Stimulated activated naive B cell treated with anti-CD40 and anti-IgM and Interleukin-4, amounts not matched to agents 10 μg/mL and 1 μg/mL and 100 μg/mL, for 72 hours (primary cell): ENCODE measurements at regions not wholly inside any gene's neighbourhood (a gene's known extent, or its start where the extent isn't known, plus 50 kb on each side); places are given as distances from the start of the nearest gene placed in this dataset.

Experiments used
- ATAC-seq, 2 donors: fragments of 150-1000 bp; cut with Tn5 transposase; replicated peaks; 2 replicates each; pipeline ENCODE4 v1.10.0; 2021; ENCODE audit warnings: moderate library complexity in 1 of 2
- DNase-seq: peaks from one replicate; pipeline ENCODE4 v3.0.0; 2021
- H3K27ac Mint-ChIP-seq: one replicate; pipeline ENCODE4 v1.8.0; 2022; ENCODE audit warnings: mild to moderate bottlenecking, mixed read lengths
- H3K27me3 Mint-ChIP-seq, 2 donors: one replicate each; pipeline ENCODE4 v1.8.0; 2022; ENCODE audit warnings: mixed read lengths in 2 of 2
- H3K36me3 Mint-ChIP-seq, 2 donors: one replicate each; pipeline ENCODE4 v1.8.0; 2022; ENCODE audit warnings: mixed read lengths in 2 of 2, mild to moderate bottlenecking in 1 of 2
- H3K4me1 Mint-ChIP-seq, 2 donors: one replicate each; pipeline ENCODE4 v1.8.0; 2022; ENCODE audit warnings: mixed read lengths in 2 of 2, mild to moderate bottlenecking in 1 of 2
- H3K4me3 Mint-ChIP-seq, 2 donors: one replicate each; pipeline ENCODE4 v1.8.0; 2022; ENCODE audit warnings: mild to moderate bottlenecking in 2 of 2, mixed read lengths in 2 of 2, moderate library complexity in 1 of 2
- H3K9me3 Mint-ChIP-seq, 2 donors: one replicate each; pipeline ENCODE4 v1.8.0; 2022; ENCODE audit warnings: mixed read lengths in 2 of 2, mild to moderate bottlenecking in 1 of 2

DNA sequence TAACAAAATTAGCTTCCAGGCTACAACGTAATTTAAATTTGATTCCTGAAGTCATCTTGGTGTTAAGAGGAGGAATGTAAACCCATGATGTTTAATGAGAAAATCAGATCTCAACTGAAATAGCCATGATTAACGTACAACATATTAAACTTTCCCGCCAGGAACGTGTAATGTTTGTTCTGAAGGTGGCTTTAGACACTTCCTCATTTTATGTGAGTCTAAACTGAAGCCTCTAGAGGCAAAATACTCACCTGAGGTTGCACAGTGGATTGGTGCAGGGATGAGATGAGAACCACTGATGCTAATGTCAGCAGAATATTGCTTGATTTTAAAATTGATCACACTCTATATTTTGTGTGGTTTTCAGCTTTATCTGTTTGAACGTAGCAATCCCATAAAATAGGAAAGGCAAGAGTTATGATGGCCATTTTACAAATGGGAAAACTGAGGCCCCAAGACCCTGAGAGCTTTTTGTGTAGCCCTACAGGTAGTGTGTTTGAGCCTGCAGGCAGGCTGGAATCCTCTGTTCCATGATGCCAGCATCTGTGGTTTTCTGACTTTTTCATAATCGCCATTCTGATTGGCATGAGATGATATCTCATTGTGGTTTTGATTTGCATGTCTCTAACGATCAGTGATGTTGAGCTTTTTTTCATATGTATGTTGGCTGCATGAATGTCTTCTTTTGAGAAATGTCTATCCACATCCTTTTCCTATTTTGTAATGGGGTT, 243.7 kb upstream of the BMPER start:
- DNase-seq (no peak), ATAC-seq (peak in 1 of 2 donors; percentile 48)
- H3K9me3 Mint-ChIP-seq, result peaks cover 0 to 4% of the 10 kb centered on the region in 2 donors
- no peaks in the 10 kb centered on the region for H3K27me3 Mint-ChIP-seq
- H3K27ac Mint-ChIP-seq, result no peak overlapping the region
- H3K4me1 Mint-ChIP-seq, result peaks cover 0 to 10% of the 10 kb centered on the region in 2 donors
- H3K36me3 Mint-ChIP-seq, result no peaks in the 10 kb centered on the region
- no peak overlapping the region for H3K4me3 Mint-ChIP-seq

- H3K4me1 Mint-ChIP-seq, result peaks cover 8 to 12% of the 10 kb centered on the region in 2 donors
Measured at GRCh38 chr7:33666531-33666930, 238.8 kb upstream of the BMPER start.

DNA sequence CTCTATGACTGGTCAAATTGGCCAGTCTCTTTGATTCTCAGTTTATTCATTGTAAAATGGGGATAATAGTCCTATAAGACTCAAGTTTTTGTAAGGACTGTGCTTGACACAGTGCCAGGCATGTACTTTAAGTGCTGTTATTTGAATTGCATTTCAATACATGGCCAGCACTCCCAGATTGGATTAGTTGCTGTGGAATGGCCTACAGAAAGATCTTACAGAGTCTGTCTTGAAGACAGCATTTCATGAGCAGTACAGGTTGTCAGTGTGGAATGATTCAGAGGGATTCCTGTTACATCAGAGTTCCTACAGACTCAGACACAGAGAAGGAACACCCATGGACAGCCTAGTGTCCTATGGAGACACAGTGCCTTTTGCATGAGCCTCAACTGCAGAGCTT, 238.1 kb upstream of the BMPER start:
- ATAC-seq, result no peak
- no peaks in the 10 kb centered on the region for H3K27me3 Mint-ChIP-seq
- H3K9me3 Mint-ChIP-seq, result peaks cover 0 to 2% of the 10 kb centered on the region in 2 donors
- no peak overlapping the region for H3K27ac Mint-ChIP-seq
- no peaks in the 10 kb centered on the region for H3K36me3 Mint-ChIP-seq
- H3K4me1 Mint-ChIP-seq, result peaks cover 12 to 13% of the 10 kb centered on the region in 2 donors
- H3K4me3 Mint-ChIP-seq, result no peak overlapping the region
- DNase-seq, result no peak

More at GRCh38 chr7:33666531-33666930, 238.8 kb upstream of the BMPER start:
- Mint-ChIP-seq H3K27me3 (no peaks in the 10 kb centered on the region), H3K4me3 (no peak overlapping the region), H3K36me3 (no peaks in the 10 kb centered on the region), H3K9me3 (peaks cover 0 to 2% of the 10 kb centered on the region in 2 donors), H3K27ac (no peak overlapping the region)
- DNase-seq (no peak), ATAC-seq (no peak)

DNA sequence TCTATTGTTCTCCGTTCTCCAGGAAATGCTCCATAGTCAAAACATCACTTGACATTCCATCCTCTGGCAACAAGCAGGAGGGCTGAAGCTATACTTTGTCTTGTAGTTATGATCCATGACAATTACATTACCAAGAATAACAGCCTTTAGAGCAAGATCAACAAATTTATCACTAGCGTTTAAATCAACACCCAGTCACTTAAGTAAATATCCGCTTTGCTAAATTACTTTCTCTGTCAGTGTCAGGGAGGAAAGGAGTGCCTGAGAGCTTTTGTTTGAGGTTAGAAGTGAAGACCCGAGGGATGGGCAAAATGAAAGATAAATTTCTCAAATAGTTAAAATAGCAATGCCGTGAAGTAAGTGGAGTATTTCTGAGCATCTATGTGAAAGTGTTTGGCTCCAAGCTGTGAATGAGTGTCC, 236.1 kb upstream of the BMPER start:
- Mint-ChIP-seq H3K4me3 (no peak overlapping the region), H3K27me3 (no peaks in the 10 kb centered on the region), H3K4me1 (peaks cover 18 to 19% of the 10 kb centered on the region in 2 donors), H3K27ac (no peak overlapping the region), H3K9me3 (peaks cover 0 to 2% of the 10 kb centered on the region in 2 donors), H3K36me3 (no peaks in the 10 kb centered on the region)
- no peak for DNase-seq
- ATAC-seq, result no peak

DNA sequence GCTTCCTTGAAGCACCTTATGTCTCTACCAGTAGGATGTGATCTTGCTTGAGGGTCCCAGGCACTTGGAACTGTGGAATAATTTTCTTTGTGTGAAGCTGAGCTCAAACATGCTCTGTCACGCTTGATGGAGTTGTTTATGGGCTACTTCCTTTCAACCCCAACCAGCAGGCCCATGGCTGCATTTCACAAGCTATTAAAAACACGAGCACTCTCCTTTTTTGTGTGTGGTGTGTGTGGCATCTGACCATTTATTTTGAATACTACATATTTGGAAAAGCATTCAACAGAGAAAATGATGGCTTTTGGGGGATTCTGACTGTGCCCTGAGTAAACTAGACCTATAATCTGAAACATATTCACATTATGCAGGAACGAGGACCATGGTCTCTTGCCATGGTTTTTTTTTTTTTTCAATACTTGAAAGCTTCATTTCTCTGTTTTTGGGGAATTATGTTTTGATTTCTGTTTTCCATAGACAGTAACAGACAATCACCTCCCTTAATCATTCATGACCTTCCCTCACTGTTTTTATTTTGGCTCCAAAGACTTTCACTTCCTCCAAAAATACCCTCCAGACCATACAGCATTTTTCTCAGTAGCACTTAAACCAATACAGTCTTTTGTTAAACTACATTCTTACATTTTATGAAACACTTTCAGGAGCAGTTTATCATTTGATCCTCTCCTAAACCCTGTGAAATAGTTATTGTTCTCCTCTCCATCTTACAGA, 233.6 kb upstream of the BMPER start:
- peaks cover 18 to 19% of the 10 kb centered on the region in 2 donors for H3K4me1 Mint-ChIP-seq
- H3K9me3 Mint-ChIP-seq, result no peaks in the 10 kb centered on the region
- H3K27ac Mint-ChIP-seq, result no peak overlapping the region
- H3K4me3 Mint-ChIP-seq, result peak overlapping the region in 1 of 2 donors; percentile 18
- DNase-seq (no peak), ATAC-seq (peak; percentile 79 to 89)
- no peaks in the 10 kb centered on the region for H3K27me3 Mint-ChIP-seq
- H3K36me3 Mint-ChIP-seq, result peaks cover 0 to 3% of the 10 kb centered on the region in 2 donors

DNA sequence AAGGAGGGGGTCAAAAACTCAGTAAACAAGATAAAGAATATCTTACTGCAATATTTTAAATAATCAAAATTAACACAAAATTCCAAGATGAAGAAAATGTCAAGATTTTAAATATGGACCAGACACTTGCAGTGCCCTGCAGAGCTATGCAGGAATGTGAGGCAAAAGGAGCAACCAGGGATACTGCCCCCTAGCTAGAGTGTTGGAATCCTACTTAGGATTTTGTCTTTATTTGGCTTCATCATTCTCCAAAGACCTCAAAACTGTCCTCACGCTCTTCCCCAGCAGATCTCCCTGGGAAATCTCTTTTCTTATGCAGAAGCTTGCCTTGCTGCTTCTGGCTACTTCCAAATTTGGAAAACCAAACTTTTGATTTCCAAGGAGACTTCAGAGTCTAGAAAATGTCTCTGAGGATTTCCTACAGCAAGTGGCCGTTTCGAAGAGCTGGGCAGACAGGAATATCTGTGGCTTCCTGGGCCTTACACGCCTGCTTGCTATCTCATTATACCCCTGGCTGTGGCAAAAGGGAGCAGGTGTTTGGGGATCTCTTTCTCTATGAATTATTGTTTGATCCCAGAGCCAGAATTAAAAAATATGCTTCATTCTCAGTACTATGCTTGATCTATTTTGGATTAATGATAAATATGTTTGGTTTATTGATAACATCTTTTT, 232.2 kb upstream of the BMPER start:
- H3K36me3 Mint-ChIP-seq, result peaks cover 0 to 3% of the 10 kb centered on the region in 2 donors
- H3K4me1 Mint-ChIP-seq, result peaks cover 18 to 19% of the 10 kb centered on the region in 2 donors
- no peak for DNase-seq
- no peak overlapping the region for H3K27ac Mint-ChIP-seq
- no peaks in the 10 kb centered on the region for H3K27me3 Mint-ChIP-seq
- no peaks in the 10 kb centered on the region for H3K9me3 Mint-ChIP-seq
- ATAC-seq, result no peak
- H3K4me3 Mint-ChIP-seq, result no peak overlapping the region

DNA sequence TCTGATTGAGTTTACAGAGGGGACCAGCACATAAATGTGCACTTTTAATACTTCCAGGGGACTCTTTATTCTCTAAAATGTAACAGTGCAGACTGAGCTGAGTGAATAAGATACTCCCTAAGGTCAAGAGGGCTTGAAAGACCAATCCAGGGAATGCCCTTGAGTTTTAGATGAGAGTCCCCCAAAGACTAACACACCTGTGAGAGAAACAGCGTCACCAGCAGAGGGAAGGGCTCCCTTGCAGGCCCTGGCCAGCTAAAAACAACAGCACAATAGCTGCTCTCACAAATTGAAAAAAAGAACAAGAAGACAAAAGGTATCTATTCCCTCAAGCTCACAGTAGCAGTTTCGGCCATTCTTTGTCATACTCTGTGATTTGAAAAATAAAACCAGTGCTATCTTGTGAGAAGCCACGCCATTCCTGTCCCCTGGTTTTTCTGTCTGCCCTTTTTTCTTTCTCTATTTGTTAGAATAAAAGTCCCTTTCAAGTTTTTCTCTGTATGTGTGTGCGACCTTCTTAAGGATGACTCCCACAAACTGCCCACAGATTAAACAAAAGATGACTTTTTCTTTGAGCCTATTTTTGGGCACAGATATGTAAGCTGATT, 230.4 kb upstream of the BMPER start:
- ATAC-seq (no peak), DNase-seq (no peak)
- Mint-ChIP-seq H3K9me3 (peaks cover 7 to 9% of the 10 kb centered on the region in 2 donors), H3K27me3 (no peaks in the 10 kb centered on the region), H3K4me3 (no peak overlapping the region), H3K36me3 (peaks cover 8 to 9% of the 10 kb centered on the region in 2 donors), H3K27ac (no peak overlapping the region), H3K4me1 (peaks cover 18 to 19% of the 10 kb centered on the region in 2 donors)

DNA sequence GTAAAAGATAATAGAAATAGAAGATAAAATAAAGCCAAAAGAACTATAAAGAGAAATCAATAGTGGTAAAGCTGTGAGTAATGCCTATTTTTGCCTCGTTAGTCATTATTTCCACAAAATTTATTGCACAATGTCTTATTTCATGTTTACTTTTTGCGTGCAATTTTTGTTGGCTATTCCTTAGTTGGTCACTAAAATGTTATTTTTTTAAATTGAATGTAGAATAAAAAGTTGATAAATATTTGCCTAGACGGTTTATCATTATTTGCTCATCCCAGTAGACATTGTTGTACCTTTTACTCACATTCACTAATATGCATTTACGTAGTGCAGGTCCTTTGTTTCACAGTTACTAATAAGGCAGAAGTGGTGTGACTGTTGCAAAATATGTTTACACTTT, 227.8 kb upstream of the BMPER start:
- no peak overlapping the region for H3K4me3 Mint-ChIP-seq
- H3K27me3 Mint-ChIP-seq, result no peaks in the 10 kb centered on the region
- ATAC-seq (no peak), DNase-seq (no peak)
- no peak overlapping the region for H3K27ac Mint-ChIP-seq
- H3K36me3 Mint-ChIP-seq, result peaks cover 13 to 14% of the 10 kb centered on the region in 2 donors
- H3K4me1 Mint-ChIP-seq, result peaks cover 3 to 4% of the 10 kb centered on the region in 2 donors
- peaks cover 12 to 15% of the 10 kb centered on the region in 2 donors for H3K9me3 Mint-ChIP-seq

DNA sequence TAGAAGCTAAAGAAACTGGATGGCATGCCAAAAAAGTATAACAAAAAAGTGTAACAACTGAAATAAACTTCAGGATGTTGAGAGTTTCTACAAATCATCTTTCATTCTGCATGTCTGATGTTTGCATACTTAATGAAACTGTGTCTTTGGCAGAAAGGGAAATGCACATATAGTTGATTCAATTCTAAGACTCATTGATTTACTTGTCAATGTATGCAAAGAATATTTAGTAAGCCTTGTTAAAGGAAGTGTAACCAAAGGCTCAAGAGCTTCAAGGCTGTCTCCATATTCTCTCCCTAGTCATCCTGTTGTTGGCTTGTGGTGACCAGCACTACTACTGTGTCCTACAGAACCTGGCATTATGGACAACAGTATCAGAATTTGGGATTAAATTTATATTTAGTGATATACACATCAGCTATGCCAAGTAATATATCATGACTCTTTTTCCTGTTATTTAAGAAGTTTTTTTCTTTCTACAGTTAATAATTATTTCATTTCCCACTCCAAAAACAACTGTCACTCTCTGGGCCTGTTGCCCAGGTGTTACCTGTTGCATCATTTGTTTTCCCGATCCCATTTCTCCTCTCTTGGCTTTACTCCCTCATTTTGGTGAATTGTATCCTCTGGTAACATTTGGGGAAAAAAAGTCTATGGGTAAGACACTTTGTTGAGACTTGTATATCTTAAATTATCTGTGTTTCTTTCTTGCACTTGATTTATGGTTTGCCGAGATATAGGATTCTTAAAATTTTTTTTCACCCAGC, 226.6 kb upstream of the BMPER start:
- ATAC-seq, result no peak
- Mint-ChIP-seq H3K4me3 (no peak overlapping the region), H3K36me3 (peaks cover 13 to 14% of the 10 kb centered on the region in 2 donors), H3K27me3 (no peaks in the 10 kb centered on the region), H3K9me3 (peaks cover 12 to 15% of the 10 kb centered on the region in 2 donors), H3K4me1 (no peaks in the 10 kb centered on the region), H3K27ac (no peak overlapping the region)
- no peak for DNase-seq

- Mint-ChIP-seq H3K27me3 (no peaks in the 10 kb centered on the region), H3K36me3 (peaks cover 10 to 14% of the 10 kb centered on the region in 2 donors), H3K9me3 (peaks cover 12 to 15% of the 10 kb centered on the region in 2 donors), H3K4me1 (no peaks in the 10 kb centered on the region), H3K4me3 (no peak overlapping the region), H3K27ac (no peak overlapping the region)
- ATAC-seq, result no peak
- no peak for DNase-seq
Measured at GRCh38 chr7:33680682-33681081, 224.7 kb upstream of the BMPER start.

- ATAC-seq (no peak), DNase-seq (no peak)
- no peak overlapping the region for H3K27ac Mint-ChIP-seq
- no peaks in the 10 kb centered on the region for H3K27me3 Mint-ChIP-seq
- H3K4me1 Mint-ChIP-seq, result no peaks in the 10 kb centered on the region
- no peak overlapping the region for H3K4me3 Mint-ChIP-seq
- peaks cover 5 to 6% of the 10 kb centered on the region in 2 donors for H3K36me3 Mint-ChIP-seq
- H3K9me3 Mint-ChIP-seq, result peaks cover 4 to 5% of the 10 kb centered on the region in 2 donors
Measured at GRCh38 chr7:33685503-33685902, 219.8 kb upstream of the BMPER start.

DNA sequence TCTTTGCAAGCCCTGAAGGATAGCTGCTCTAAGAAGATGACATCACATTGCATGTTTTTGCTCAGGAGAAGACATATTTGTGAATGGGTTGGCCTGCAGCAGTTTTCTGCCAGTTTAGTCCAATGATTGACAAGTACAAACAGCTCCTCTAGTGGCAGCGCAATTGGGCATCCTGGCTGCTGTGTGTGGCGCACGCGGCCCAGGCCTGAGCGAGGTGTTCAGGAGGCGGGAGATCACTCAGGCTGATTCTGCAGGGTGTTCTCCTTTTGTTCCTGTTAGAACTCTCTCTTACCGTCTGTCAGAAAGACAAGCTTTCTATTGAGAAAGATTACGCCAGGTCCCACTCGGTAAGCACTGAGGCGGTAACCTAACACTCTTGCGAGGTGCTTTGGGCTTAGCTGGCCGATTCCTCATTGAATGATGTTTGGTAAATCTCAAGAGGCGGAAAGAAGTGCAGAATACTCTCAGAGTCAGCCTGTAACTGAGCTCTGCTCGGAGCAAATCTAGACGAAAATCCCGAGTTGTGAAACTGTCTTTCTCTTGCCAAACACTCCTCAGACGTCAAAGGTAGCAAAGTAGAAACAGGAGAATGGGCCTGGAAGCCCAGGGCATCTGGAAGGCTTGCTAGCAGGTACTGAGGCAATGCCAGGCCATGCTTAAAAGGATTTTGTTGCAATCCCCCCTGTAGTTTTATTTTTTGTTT, 219.2 kb upstream of the BMPER start:
- Mint-ChIP-seq H3K4me1 (no peaks in the 10 kb centered on the region), H3K4me3 (no peak overlapping the region), H3K9me3 (peaks cover 8% of the 10 kb centered on the region in 2 donors), H3K27ac (no peak overlapping the region), H3K36me3 (peaks cover 9 to 10% of the 10 kb centered on the region in 2 donors), H3K27me3 (no peaks in the 10 kb centered on the region)
- ATAC-seq (no peak), DNase-seq (no peak)

DNA sequence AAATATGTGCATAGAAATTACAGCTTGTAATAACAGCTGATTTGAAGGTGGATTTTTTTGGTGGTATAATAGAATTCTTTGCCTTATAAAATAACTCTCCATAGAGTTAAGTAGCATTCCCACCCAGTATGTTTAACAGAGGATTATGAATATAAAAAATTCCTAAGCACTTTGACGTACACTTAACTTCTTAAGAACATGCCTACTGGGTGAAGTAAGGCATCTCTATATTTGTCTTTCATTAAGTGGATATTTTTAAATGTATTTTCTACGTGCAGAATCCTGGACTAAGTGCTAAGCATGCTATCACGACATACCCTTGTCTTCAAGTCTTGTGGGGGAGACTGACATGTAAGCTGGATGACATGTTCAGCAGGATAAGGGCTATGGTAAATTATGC, 217.7 kb upstream of the BMPER start:
- Mint-ChIP-seq H3K4me1 (no peaks in the 10 kb centered on the region), H3K27ac (no peak overlapping the region), H3K27me3 (no peaks in the 10 kb centered on the region), H3K9me3 (peaks cover 8% of the 10 kb centered on the region in 2 donors), H3K36me3 (peaks cover 9 to 10% of the 10 kb centered on the region in 2 donors), H3K4me3 (no peak overlapping the region)
- ATAC-seq, result no peak
- DNase-seq, result no peak
